Peyer's patch (tissue), 4 donors: ENCODE measurements at regions not wholly inside any gene's neighbourhood (a gene's known extent, or its start where the extent isn't known, plus 50 kb on each side); places are given as distances from the start of the nearest gene placed in this dataset.

ENCODE experiments used
- POLR2A ChIP-seq, 2 donors: fragments of 450-650 bp; IDR thresholded peaks; one replicate each; pipeline ENCODE4 v1.5.1; 2017; ENCODE audit warnings: antibody characterized with exemption in 2 of 2, mild to moderate bottlenecking in 2 of 2, moderate library complexity in 2 of 2
- TF ChIP-seq, protein P1 (sequence below), 6 experiments: fragments of 450-650 bp in 4 of 6; fragments of 200-600 bp in 2 of 6; sonication (generic) in 1 of 6; IDR thresholded peaks; one replicate each; pipeline ENCODE4 v1.5.1; 2017 to 2019; ENCODE audit warnings: antibody characterized with exemption in 6 of 6, mild to moderate bottlenecking in 3 of 6, moderate library complexity in 1 of 6

DNA sequence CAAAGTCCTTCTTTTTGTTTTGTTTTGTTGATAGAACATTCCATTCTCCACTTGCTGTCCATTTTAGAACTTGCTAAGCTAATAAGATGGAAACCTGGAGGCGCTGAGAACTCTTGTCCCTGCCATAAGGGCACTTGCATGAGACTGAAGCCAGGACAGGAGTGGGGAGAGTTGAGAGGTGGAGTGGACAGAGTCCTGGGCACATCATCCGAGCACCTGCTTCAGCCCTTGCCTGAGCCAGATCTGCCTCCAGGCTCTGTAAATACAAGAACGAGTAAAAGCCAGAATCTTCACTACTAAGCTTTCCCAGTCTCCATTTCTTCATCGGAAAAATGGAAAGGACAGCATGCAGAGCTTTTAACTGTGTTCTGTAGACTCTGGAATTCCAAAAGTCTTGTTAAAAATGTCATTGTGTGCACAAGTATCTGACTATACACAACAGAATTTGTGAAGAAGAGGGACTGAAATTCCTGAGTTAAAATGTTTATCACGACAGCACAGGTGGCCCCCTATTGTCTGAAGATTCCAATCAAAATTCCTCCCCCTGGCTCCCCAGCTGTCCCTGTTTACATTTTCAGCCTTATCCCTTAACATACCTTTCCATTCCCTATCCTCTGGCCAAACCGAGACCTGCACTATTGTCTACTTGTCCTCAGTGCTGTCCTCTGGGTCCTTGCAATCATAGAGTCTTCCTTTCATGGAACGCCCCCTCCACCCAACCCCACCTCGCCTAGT, 498.2 kb upstream of the TNP1 start:
- TF ChIP-seq, protein P1, sequence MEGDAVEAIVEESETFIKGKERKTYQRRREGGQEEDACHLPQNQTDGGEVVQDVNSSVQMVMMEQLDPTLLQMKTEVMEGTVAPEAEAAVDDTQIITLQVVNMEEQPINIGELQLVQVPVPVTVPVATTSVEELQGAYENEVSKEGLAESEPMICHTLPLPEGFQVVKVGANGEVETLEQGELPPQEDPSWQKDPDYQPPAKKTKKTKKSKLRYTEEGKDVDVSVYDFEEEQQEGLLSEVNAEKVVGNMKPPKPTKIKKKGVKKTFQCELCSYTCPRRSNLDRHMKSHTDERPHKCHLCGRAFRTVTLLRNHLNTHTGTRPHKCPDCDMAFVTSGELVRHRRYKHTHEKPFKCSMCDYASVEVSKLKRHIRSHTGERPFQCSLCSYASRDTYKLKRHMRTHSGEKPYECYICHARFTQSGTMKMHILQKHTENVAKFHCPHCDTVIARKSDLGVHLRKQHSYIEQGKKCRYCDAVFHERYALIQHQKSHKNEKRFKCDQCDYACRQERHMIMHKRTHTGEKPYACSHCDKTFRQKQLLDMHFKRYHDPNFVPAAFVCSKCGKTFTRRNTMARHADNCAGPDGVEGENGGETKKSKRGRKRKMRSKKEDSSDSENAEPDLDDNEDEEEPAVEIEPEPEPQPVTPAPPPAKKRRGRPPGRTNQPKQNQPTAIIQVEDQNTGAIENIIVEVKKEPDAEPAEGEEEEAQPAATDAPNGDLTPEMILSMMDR (IDR thresholded peaks at IDR 0.05) = no peak
- no peak for TF ChIP-seq POLR2A (IDR thresholded peaks at IDR 0.05)
